ENCODE measurements at regions not wholly inside any gene's neighbourhood (a gene's known extent, or its start where the extent isn't known, plus 50 kb on each side); places are given as distances from the start of the nearest gene placed in this dataset.

- BruUV-seq (replicated peaks) = no TSS peak
- no peak overlapping the region for H3K4me3 ChIP-seq (ENCODE audit: low read depth, low read length, poor library complexity, severe bottlenecking)
- no peaks in the 10 kb centered on the region for H3K9me3 ChIP-seq (ENCODE audit: low read depth, low read length, poor library complexity, severe bottlenecking)
- no peaks in the 10 kb centered on the region for H3K27me3 ChIP-seq (replicated peaks; ENCODE audit: insufficient read depth, low read depth, low read length, poor library complexity)
- no peaks in the 10 kb centered on the region for H3K4me1 ChIP-seq (ENCODE audit: insufficient read depth, low read length, poor library complexity, severe bottlenecking)
- intact Hi-C loops (cut with micrococcal nuclease; ENCODE audit: unreplicated experiment) = no loop called here
- H3K27ac ChIP-seq (ENCODE audit: low read depth, low read length, poor library complexity, severe bottlenecking) = no peak overlapping the region
- TF ChIP-seq EZH2 (IDR thresholded peaks at IDR 0.05; ENCODE audit: borderline replicate concordance, low read depth, low read length, poor library complexity, severe bottlenecking) (no peak), CTCF (conservative IDR thresholded peaks at IDR 0.05; ENCODE audit: low read depth, low read length) (no peak)
- no peaks in the 10 kb centered on the region for H3K36me3 ChIP-seq (ENCODE audit: insufficient read depth, low read length, poor library complexity, severe bottlenecking)
- CTCF ChIA-PET = no interaction called here
- DNase-seq (ENCODE audit: low spot score) = no peak
- POLR2A ChIA-PET (ENCODE audit: low non-redundant PET) = no interaction called here
Measured at GRCh38 chr5:23253621-23254198, 253.7 kb upstream of the PRDM9 start.

GRCh38 chr5:23242891-23243290, 264.5 kb upstream of the PRDM9 start:
- intact Hi-C loops (cut with micrococcal nuclease; ENCODE audit: unreplicated experiment) = no loop called here
- no peaks in the 10 kb centered on the region for H3K4me1 ChIP-seq (ENCODE audit: insufficient read depth, low read length, poor library complexity, severe bottlenecking)
- ChIA-PET POLR2A (ENCODE audit: low non-redundant PET) (no interaction called here), CTCF (no interaction called here)
- no peak overlapping the region for H3K27ac ChIP-seq (ENCODE audit: low read depth, low read length, poor library complexity, severe bottlenecking)
- no peak for DNase-seq (ENCODE audit: low spot score)
- no peaks in the 10 kb centered on the region for H3K9me3 ChIP-seq (ENCODE audit: low read depth, low read length, poor library complexity, severe bottlenecking)
- no TSS peak for BruUV-seq (replicated peaks)
- H3K4me3 ChIP-seq (ENCODE audit: low read depth, low read length, poor library complexity, severe bottlenecking) = no peak overlapping the region
- TF ChIP-seq CTCF (conservative IDR thresholded peaks at IDR 0.05; ENCODE audit: low read depth, low read length) (no peak), EZH2 (IDR thresholded peaks at IDR 0.05; ENCODE audit: borderline replicate concordance, low read depth, low read length, poor library complexity, severe bottlenecking) (no peak)
- H3K36me3 ChIP-seq (ENCODE audit: insufficient read depth, low read length, poor library complexity, severe bottlenecking) = no peaks in the 10 kb centered on the region
- no peaks in the 10 kb centered on the region for H3K27me3 ChIP-seq (replicated peaks; ENCODE audit: insufficient read depth, low read depth, low read length, poor library complexity)

GRCh38 chr5:23235246-23235645, 272.2 kb upstream of the PRDM9 start:
- Histone ChIP-seq H3K27me3 (replicated peaks; ENCODE audit: insufficient read depth, low read depth, low read length, poor library complexity) (no peaks in the 10 kb centered on the region), H3K27ac (ENCODE audit: low read depth, low read length, poor library complexity, severe bottlenecking) (no peak overlapping the region), H3K4me3 (ENCODE audit: low read depth, low read length, poor library complexity, severe bottlenecking) (no peak overlapping the region), H3K4me1 (ENCODE audit: insufficient read depth, low read length, poor library complexity, severe bottlenecking) (no peaks in the 10 kb centered on the region), H3K9me3 (ENCODE audit: low read depth, low read length, poor library complexity, severe bottlenecking) (no peaks in the 10 kb centered on the region), H3K36me3 (ENCODE audit: insufficient read depth, low read length, poor library complexity, severe bottlenecking) (no peaks in the 10 kb centered on the region)
- DNase-seq (ENCODE audit: low spot score) = no peak
- intact Hi-C loops (cut with micrococcal nuclease; ENCODE audit: unreplicated experiment) = no loop called here
- TF ChIP-seq CTCF (conservative IDR thresholded peaks at IDR 0.05; ENCODE audit: low read depth, low read length) (no peak), EZH2 (IDR thresholded peaks at IDR 0.05; ENCODE audit: borderline replicate concordance, low read depth, low read length, poor library complexity, severe bottlenecking) (no peak)
- no TSS peak for BruUV-seq (replicated peaks)
- ChIA-PET CTCF (no interaction called here), POLR2A (ENCODE audit: low non-redundant PET) (no interaction called here)
